Lower leg skin (tissue), 4 donors: ENCODE measurements at regions not wholly inside any gene's neighbourhood (a gene's known extent, or its start where the extent isn't known, plus 50 kb on each side); places are given as distances from the start of the nearest gene placed in this dataset.

ENCODE experiments used
- DNase-seq, 2 donors: peaks; one replicate each; pipeline ENCODE4 v3.0.0-alpha.2; 2019; ENCODE audit warnings: low spot score in 2 of 2
- H3K4me3 ChIP-seq: fragments of 200-600 bp; sonication (generic); 2 replicates; pipeline ENCODE4 v1.5.1; 2017; ENCODE audit warnings: mild to moderate bottlenecking, low read depth; ENCODE audit not compliant: poor library complexity, severe bottlenecking
- POLR2A ChIP-seq, 2 donors: fragments of 450-650 bp; IDR thresholded peaks; one replicate each; pipeline ENCODE4 v1.6.1; 2016 to 2017; ENCODE audit warnings: antibody characterized with exemption in 2 of 2, mild to moderate bottlenecking in 1 of 2, moderate library complexity in 1 of 2
- WGBS, 2 donors: methylation state at CpG; one replicate each; pipeline ENCODE4 v1.1.5; 2018; 5-methylcytosine and 5-hydroxymethylcytosine counted together
- intact Hi-C: fragments of 100-400 bp; cut with DNase I; formaldehyde crosslinking; loops from one replicate; pipeline ENCODE4 v1.15.0; 2023; ENCODE audit warnings: low total_unique reads
- TF ChIP-seq, protein P1 (sequence below), 3 donors: fragments of 450-650 bp; IDR thresholded peaks; one replicate each; pipeline ENCODE4 v1.5.1; 2016; ENCODE audit warnings: antibody characterized with exemption in 3 of 3, mild to moderate bottlenecking in 3 of 3, moderate library complexity in 2 of 3

DNA sequence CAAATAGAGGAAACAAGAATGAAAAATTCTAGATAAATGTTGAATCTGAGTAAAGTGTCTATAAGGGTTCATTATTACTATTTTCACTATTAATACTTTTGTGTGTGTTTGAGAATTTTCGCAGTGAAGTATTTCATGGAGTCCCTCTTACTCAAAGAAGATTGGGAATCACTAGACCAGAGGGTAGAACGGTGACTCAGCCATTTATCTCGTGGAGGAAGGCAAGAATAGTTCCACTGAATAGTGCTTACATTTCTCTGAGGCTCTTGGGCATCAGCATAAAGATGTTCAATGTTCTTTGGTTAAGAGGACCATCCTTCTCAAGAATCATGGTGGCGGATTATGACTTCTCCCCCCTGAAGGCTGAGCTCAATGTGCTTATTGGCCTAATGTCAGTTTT lies 376.7 kb upstream of the ARID1B start:
- WGBS, 2 donors = 52 to 67% methylated on average over 4 of the region's 4 CpGs
- H3K4me3 ChIP-seq = no peak overlapping the region
- intact Hi-C loops = no loop called here
- DNase-seq = no peak
- no peak for TF ChIP-seq POLR2A (IDR thresholded peaks at IDR 0.05)
- TF ChIP-seq, protein P1, sequence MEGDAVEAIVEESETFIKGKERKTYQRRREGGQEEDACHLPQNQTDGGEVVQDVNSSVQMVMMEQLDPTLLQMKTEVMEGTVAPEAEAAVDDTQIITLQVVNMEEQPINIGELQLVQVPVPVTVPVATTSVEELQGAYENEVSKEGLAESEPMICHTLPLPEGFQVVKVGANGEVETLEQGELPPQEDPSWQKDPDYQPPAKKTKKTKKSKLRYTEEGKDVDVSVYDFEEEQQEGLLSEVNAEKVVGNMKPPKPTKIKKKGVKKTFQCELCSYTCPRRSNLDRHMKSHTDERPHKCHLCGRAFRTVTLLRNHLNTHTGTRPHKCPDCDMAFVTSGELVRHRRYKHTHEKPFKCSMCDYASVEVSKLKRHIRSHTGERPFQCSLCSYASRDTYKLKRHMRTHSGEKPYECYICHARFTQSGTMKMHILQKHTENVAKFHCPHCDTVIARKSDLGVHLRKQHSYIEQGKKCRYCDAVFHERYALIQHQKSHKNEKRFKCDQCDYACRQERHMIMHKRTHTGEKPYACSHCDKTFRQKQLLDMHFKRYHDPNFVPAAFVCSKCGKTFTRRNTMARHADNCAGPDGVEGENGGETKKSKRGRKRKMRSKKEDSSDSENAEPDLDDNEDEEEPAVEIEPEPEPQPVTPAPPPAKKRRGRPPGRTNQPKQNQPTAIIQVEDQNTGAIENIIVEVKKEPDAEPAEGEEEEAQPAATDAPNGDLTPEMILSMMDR (IDR thresholded peaks at IDR 0.05) = no peak

- no peak for DNase-seq
- no peak for TF ChIP-seq POLR2A (IDR thresholded peaks at IDR 0.05)
- TF ChIP-seq, protein P1 (IDR thresholded peaks at IDR 0.05) = no peak
- intact Hi-C loops = no loop called here
- 71 to 81% methylated on average over 2 of the region's 2 CpGs for WGBS, 2 donors
- H3K4me3 ChIP-seq = no peak overlapping the region
These were observed 378.2 kb upstream of the ARID1B start for GRCh38 chr6:156398966-156399365.

DNA sequence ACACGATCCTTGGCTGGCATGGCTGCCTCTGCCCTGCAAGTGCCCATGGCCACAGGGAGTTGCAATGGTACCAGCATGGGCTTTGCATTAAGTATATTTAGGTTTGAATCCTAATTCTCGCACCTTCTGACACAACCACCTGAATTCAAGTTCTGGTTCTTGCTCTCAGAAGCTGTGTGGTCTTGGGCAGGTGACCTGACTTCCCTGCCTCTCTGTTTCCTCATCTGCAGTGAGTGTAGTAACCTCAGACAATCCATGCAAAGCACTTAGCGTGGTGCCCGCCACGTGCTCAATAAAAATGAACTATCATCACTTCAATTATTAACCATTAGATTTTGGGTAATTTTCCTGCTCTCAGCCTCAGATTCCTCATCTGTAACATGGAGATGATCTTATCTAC lies 378.8 kb upstream of the ARID1B start:
- intact Hi-C loops = no loop called here
- 82 to 94% methylated on average over 5 of the region's 5 CpGs for WGBS, 2 donors
- no peak for DNase-seq
- TF ChIP-seq, protein P1 (IDR thresholded peaks at IDR 0.05) = no peak
- TF ChIP-seq POLR2A (IDR thresholded peaks at IDR 0.05) = no peak
- no peak overlapping the region for H3K4me3 ChIP-seq

DNA sequence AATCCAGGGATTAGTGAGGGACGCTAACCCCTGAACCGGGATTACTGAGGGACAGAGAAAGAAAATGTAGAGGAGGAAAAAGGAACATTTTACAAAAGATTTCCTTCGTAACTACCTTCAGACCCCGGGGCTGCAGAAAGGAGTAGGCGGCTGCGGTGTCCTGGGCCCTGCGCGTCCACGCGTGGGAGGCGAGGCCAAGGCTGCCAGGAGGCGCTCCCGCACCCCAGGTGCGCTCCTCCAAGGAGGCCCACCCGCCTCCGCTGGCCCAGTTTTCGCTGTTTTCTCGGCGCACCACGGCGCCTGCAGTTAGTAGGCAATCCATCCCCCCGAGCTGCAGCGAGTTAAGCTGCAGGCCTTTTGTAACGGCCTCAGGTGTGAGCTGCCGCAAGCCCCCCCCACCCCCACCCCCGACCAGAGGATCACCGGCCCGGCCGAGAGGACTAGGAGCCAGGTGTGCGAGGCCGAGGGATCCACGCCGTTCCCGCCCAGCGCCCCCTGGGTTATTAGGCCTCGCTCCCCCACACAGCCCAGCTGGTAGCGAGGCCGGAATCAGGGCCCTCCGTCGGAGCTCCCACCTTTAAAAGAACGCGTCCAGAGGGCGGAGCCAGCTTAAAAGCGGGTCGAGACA lies 380.3 kb upstream of the ARID1B start:
- TF ChIP-seq, protein P1 (IDR thresholded peaks at IDR 0.05) = no peak
- TF ChIP-seq POLR2A (IDR thresholded peaks at IDR 0.05) = no peak

GRCh38 chr6:156396068-156396771 lies 381.0 kb upstream of the ARID1B start:
- intact Hi-C loops = no loop called here
- TF ChIP-seq, protein P1 (IDR thresholded peaks at IDR 0.05) = no peak
- TF ChIP-seq POLR2A (IDR thresholded peaks at IDR 0.05) = no peak

More for the DNA sequence above, 380.3 kb upstream of the ARID1B start:
- WGBS, 2 donors = 44 to 49% methylated on average over 40 to 45 of the region's 45 CpGs
- intact Hi-C loops = no loop called here
- H3K4me3 ChIP-seq = no peak overlapping the region
- DNase-seq = no peak

More at GRCh38 chr6:156396068-156396771, 381.0 kb upstream of the ARID1B start:
- WGBS, 2 donors = 38 to 45% methylated on average over 11 of the region's 11 CpGs
- H3K4me3 ChIP-seq = no peak overlapping the region
- no peak for DNase-seq
